Astrocyte (in vitro differentiated cells and primary cell): ENCODE measurements at regions not wholly inside any gene's neighbourhood (a gene's known extent, or its start where the extent isn't known, plus 50 kb on each side); places are given as distances from the start of the nearest gene placed in this dataset.

Experiments
- DNase-seq: peaks from one replicate; pipeline ENCODE4 v3.0.0-alpha.2; 2010; ENCODE audit warnings: low read depth
- FAIRE-seq: peaks from 2 replicates; lab custom pipeline; 2011; peaks lifted over from hg19 to GRCh38; lab: Jason Lieb, UNC
- H2AFZ ChIP-seq: 2 replicates; pipeline ENCODE4 v1.6.0; 2012; ENCODE audit warnings: low read depth, low read length, inconsistent platforms
- H3K27ac ChIP-seq: 2 replicates; pipeline ENCODE4 v1.5.1; 2011; ENCODE audit warnings: low read depth, low read length, inconsistent platforms
- H3K27me3 ChIP-seq: 2 replicates; pipeline ENCODE4 v1.6.0; 2011; ENCODE audit warnings: low read length, inconsistent platforms; ENCODE audit not compliant: insufficient read depth
- H3K36me3 ChIP-seq: 2 replicates; pipeline ENCODE4 v1.5.1; 2011; ENCODE audit warnings: low read length, inconsistent platforms; ENCODE audit not compliant: insufficient read depth
- H3K4me1 ChIP-seq: 2 replicates; pipeline ENCODE4 v1.5.1; 2011; ENCODE audit warnings: low read length, inconsistent platforms; ENCODE audit not compliant: insufficient read depth
- H3K4me2 ChIP-seq: 2 replicates; pipeline ENCODE4 v1.6.0; 2012; ENCODE audit warnings: low read length, inconsistent platforms
- H3K4me3 ChIP-seq: 2 replicates; pipeline ENCODE4 v1.5.1; 2011; ENCODE audit warnings: low read depth, mild to moderate bottlenecking, low read length, inconsistent platforms; ENCODE audit not compliant: insufficient read depth
- H3K79me2 ChIP-seq: 2 replicates; pipeline ENCODE4 v1.6.0; 2012; ENCODE audit warnings: mild to moderate bottlenecking, low read length, inconsistent platforms; ENCODE audit not compliant: insufficient read depth
- H3K9ac ChIP-seq: 2 replicates; pipeline ENCODE4 v1.6.0; 2012; ENCODE audit warnings: mild to moderate bottlenecking, low read length, inconsistent platforms
- H3K9me3 ChIP-seq: 2 replicates; pipeline ENCODE4 v1.5.1; 2012; ENCODE audit warnings: low read depth, mild to moderate bottlenecking, low read length, inconsistent platforms; ENCODE audit not compliant: insufficient read depth
- H4K20me1 ChIP-seq: 2 replicates; pipeline ENCODE4 v1.6.0; 2012; ENCODE audit warnings: low read length, inconsistent platforms; ENCODE audit not compliant: insufficient read depth
- H3K27ac Mint-ChIP-seq: one replicate; pipeline ENCODE4 v1.8.0; 2021; ENCODE audit warnings: mild to moderate bottlenecking, mixed read lengths; ENCODE audit not compliant: unreplicated experiment
- H3K27me3 Mint-ChIP-seq: one replicate; pipeline ENCODE4 v1.8.0; 2021; ENCODE audit warnings: low read depth, mixed read lengths; ENCODE audit not compliant: unreplicated experiment
- H3K36me3 Mint-ChIP-seq: one replicate; pipeline ENCODE4 v1.8.0; 2021; ENCODE audit warnings: low read depth, mixed read lengths; ENCODE audit not compliant: unreplicated experiment
- H3K4me1 Mint-ChIP-seq: one replicate; pipeline ENCODE4 v1.8.0; 2021; ENCODE audit warnings: low read depth, mixed read lengths; ENCODE audit not compliant: unreplicated experiment
- H3K4me3 Mint-ChIP-seq: one replicate; pipeline ENCODE4 v1.8.0; 2021; ENCODE audit warnings: mild to moderate bottlenecking, moderate library complexity, mixed read lengths; ENCODE audit not compliant: unreplicated experiment
- H3K9me3 Mint-ChIP-seq: one replicate; pipeline ENCODE4 v1.8.0; 2021; ENCODE audit warnings: mild to moderate bottlenecking, mixed read lengths; ENCODE audit not compliant: unreplicated experiment
- CTCF ChIP-seq: IDR thresholded peaks from 2 replicates; pipeline ENCODE4 v1.5.1; 2011; ENCODE audit warnings: low read depth, mild to moderate bottlenecking, inconsistent platforms, low read length, moderate library complexity; ENCODE audit not compliant: insufficient read depth
- EZH2 ChIP-seq: IDR thresholded peaks from 2 replicates; pipeline ENCODE4 v1.6.1; 2012; ENCODE audit warnings: mild to moderate bottlenecking, low read length, inconsistent platforms; ENCODE audit not compliant: insufficient read depth

GRCh38 chr2:2889141-2889540, 488.5 kb downstream of the EIPR1 start:
- FAIRE-seq, result no peak
- Mint-ChIP-seq H3K36me3 (no peaks in the 10 kb centered on the region), H3K27ac (no peak overlapping the region), H3K27me3 (peaks cover 25% of the 10 kb centered on the region), H3K4me1 (no peaks in the 10 kb centered on the region), H3K4me3 (no peak overlapping the region), H3K9me3 (no peaks in the 10 kb centered on the region)
- TF ChIP-seq EZH2 (no peak), CTCF (no peak)
- Histone ChIP-seq H3K9me3 (peaks cover 18% of the 10 kb centered on the region), H3K9ac (no peak overlapping the region), H3K36me3 (no peaks in the 10 kb centered on the region), H2AFZ (no peak overlapping the region), H4K20me1 (no peaks in the 10 kb centered on the region), H3K4me1 (no peaks in the 10 kb centered on the region), H3K27me3 (no peaks in the 10 kb centered on the region), H3K4me3 (no peak overlapping the region), H3K4me2 (no peak overlapping the region), H3K79me2 (no peaks in the 10 kb centered on the region), H3K27ac (no peak overlapping the region)
- no peak for DNase-seq

GRCh38 chr2:2887772-2888387, 489.7 kb downstream of the EIPR1 start:
- FAIRE-seq, result no peak
- TF ChIP-seq CTCF (no peak), EZH2 (no peak)
- Histone ChIP-seq H3K4me3 (no peak overlapping the region), H3K79me2 (no peaks in the 10 kb centered on the region), H2AFZ (no peak overlapping the region), H3K9ac (no peak overlapping the region), H3K4me2 (no peak overlapping the region), H4K20me1 (no peaks in the 10 kb centered on the region), H3K27ac (no peak overlapping the region), H3K4me1 (no peaks in the 10 kb centered on the region), H3K9me3 (peaks cover 18% of the 10 kb centered on the region), H3K36me3 (no peaks in the 10 kb centered on the region), H3K27me3 (no peaks in the 10 kb centered on the region)
- Mint-ChIP-seq H3K27me3 (peaks cover 22% of the 10 kb centered on the region), H3K4me3 (no peak overlapping the region), H3K4me1 (no peaks in the 10 kb centered on the region), H3K36me3 (no peaks in the 10 kb centered on the region), H3K27ac (no peak overlapping the region), H3K9me3 (peaks cover 2% of the 10 kb centered on the region)
- DNase-seq, result no peak

GRCh38 chr2:2886922-2887321, 490.7 kb downstream of the EIPR1 start:
- Histone ChIP-seq H2AFZ (no peak overlapping the region), H3K9me3 (peaks cover 20% of the 10 kb centered on the region), H3K27ac (no peak overlapping the region), H3K27me3 (no peaks in the 10 kb centered on the region), H3K4me1 (no peaks in the 10 kb centered on the region), H4K20me1 (no peaks in the 10 kb centered on the region), H3K36me3 (no peaks in the 10 kb centered on the region), H3K9ac (no peak overlapping the region), H3K4me3 (no peak overlapping the region), H3K4me2 (no peak overlapping the region), H3K79me2 (no peaks in the 10 kb centered on the region)
- Mint-ChIP-seq H3K4me3 (no peak overlapping the region), H3K9me3 (peaks cover 3% of the 10 kb centered on the region), H3K36me3 (no peaks in the 10 kb centered on the region), H3K27ac (no peak overlapping the region), H3K27me3 (peaks cover 22% of the 10 kb centered on the region), H3K4me1 (no peaks in the 10 kb centered on the region)
- no peak for DNase-seq
- TF ChIP-seq EZH2, result no peak
- no peak for TF ChIP-seq CTCF
- FAIRE-seq, result no peak
